PFSK-1 (cell line): ENCODE measurements at regions not wholly inside any gene's neighbourhood (a gene's known extent, or its start where the extent isn't known, plus 50 kb on each side); places are given as distances from the start of the nearest gene placed in this dataset.

Experiments used
- FOXP2 ChIP-seq: optimal IDR thresholded peaks from 2 replicates; pipeline ENCODE3; 2011; ENCODE audit warnings: borderline replicate concordance, control low read depth, inconsistent platforms; ENCODE audit not compliant: insufficient read depth; ENCODE audit errors: extremely low read length, extremely low read depth
- POLR2AphosphoS5 ChIP-seq: IDR thresholded peaks from 2 replicates; pipeline ENCODE4 v1.6.1; 2012; ENCODE audit warnings: low read depth, mild to moderate bottlenecking, control low read depth, low read length, moderate library complexity
- SIN3A ChIP-seq: IDR thresholded peaks from 2 replicates; pipeline ENCODE4 v1.6.1; 2012; ENCODE audit warnings: mild to moderate bottlenecking, low read length, moderate library complexity, borderline replicate concordance; ENCODE audit not compliant: insufficient read depth
- TAF1 ChIP-seq: IDR thresholded peaks from 2 replicates; pipeline ENCODE4 v1.6.1; 2012; ENCODE audit warnings: low read length, control low read depth, borderline replicate concordance; ENCODE audit not compliant: insufficient read depth
- TF ChIP-seq, protein P1 (sequence below), 2 experiments: IDR thresholded peaks; 2 replicates each; pipeline versions ENCODE4 v1.6.1 to v1.8.0; 2011 to 2012; ENCODE audit warnings: low read depth in 2 of 2, low read length in 2 of 2, control low read depth in 1 of 2, inconsistent platforms in 1 of 2, mild to moderate bottlenecking in 1 of 2, moderate library complexity in 1 of 2; ENCODE audit not compliant: insufficient read depth in 1 of 2

GRCh38 chr10:59068581-59069191, 107.8 kb upstream of the PHYHIPL start:
- TF ChIP-seq, protein P1, sequence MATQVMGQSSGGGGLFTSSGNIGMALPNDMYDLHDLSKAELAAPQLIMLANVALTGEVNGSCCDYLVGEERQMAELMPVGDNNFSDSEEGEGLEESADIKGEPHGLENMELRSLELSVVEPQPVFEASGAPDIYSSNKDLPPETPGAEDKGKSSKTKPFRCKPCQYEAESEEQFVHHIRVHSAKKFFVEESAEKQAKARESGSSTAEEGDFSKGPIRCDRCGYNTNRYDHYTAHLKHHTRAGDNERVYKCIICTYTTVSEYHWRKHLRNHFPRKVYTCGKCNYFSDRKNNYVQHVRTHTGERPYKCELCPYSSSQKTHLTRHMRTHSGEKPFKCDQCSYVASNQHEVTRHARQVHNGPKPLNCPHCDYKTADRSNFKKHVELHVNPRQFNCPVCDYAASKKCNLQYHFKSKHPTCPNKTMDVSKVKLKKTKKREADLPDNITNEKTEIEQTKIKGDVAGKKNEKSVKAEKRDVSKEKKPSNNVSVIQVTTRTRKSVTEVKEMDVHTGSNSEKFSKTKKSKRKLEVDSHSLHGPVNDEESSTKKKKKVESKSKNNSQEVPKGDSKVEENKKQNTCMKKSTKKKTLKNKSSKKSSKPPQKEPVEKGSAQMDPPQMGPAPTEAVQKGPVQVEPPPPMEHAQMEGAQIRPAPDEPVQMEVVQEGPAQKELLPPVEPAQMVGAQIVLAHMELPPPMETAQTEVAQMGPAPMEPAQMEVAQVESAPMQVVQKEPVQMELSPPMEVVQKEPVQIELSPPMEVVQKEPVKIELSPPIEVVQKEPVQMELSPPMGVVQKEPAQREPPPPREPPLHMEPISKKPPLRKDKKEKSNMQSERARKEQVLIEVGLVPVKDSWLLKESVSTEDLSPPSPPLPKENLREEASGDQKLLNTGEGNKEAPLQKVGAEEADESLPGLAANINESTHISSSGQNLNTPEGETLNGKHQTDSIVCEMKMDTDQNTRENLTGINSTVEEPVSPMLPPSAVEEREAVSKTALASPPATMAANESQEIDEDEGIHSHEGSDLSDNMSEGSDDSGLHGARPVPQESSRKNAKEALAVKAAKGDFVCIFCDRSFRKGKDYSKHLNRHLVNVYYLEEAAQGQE (IDR thresholded peaks at IDR 0.05; ENCODE audit: insufficient read depth in 1 of 2, low read depth in 2 of 2, low read length in 2 of 2): no peak
- TF ChIP-seq POLR2AphosphoS5 (no peak), FOXP2 (no peak), TAF1 (no peak)

DNA sequence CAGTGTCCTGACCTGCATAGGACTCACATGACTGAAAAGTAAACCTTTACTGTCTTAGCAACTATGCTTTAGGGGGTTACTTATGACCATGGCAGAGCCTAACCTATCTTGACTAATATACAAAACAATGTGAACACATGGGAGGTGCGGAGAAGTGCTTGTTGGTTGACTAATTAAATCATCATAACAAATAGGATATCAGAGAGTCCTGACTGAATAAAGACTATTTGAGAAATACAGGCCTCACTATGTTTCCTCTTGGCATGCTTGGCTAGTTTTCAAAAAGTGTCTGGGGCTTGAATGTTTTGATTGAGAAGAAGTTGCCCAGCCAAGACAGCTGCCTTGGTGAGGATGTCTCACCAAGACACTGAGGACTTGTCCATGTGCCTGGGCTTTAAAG, 104.4 kb upstream of the PHYHIPL start:
- TF ChIP-seq, protein P1 (IDR thresholded peaks at IDR 0.05; ENCODE audit: insufficient read depth in 1 of 2, low read depth in 2 of 2, low read length in 2 of 2): no peak
- TF ChIP-seq FOXP2 (no peak), POLR2AphosphoS5 (no peak), SIN3A (no peak), TAF1 (no peak)

DNA sequence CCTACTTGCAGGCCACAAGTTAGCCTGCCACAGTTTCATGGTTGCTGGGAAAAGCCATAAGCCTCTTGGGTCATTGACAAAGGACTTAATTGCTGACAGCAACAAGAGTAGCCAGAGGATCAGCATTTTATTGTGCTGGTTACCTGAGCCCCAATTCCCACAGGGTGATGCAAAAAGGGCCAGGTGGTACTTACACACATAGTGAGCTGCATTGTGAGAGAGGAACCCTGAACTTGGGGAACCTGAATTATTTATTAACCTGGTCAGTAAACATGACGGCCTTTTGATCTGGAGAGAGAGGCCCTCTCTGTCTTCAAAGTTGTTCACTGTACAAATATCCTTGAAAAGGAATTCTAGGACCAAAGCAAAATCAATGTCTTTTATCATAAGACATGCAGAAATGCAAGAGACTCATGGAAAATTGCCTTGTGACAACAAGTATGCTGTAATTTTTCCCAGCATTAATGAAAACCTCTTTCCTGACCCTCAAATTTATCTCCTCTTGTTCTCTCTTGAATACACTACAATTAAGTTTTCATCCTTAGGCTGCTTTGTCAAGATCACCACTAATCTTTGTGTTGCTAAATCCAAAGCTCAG, 102.9 kb upstream of the PHYHIPL start:
- TF ChIP-seq, protein P1 (IDR thresholded peaks at IDR 0.05; ENCODE audit: insufficient read depth in 1 of 2, low read depth in 2 of 2, low read length in 2 of 2): no peak
- TF ChIP-seq TAF1 (no peak), POLR2AphosphoS5 (no peak), SIN3A (no peak), FOXP2 (no peak)

DNA sequence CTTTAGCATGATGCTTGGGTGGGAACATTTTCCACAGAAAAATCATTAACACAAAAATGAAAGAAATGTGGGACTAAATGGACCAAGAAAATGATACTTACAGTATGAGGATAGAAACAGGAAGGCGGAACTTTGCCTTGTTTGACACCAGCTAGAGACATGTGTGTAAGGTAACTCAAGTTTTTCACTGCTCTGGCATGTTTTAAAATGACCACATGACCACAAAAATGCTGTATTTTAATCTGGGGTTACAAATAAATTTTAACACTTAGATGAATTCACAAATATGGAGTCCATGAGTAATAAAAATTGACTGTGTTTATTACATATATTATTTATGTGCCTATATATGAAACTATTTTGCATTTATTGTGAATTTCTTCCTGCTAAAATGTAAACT, 100.9 kb upstream of the PHYHIPL start:
- no peak for TF ChIP-seq TAF1
- TF ChIP-seq, protein P1 (IDR thresholded peaks at IDR 0.05; ENCODE audit: insufficient read depth in 1 of 2, low read depth in 2 of 2, low read length in 2 of 2): no peak
- TF ChIP-seq FOXP2: no peak
- no peak for TF ChIP-seq POLR2AphosphoS5
- no peak for TF ChIP-seq SIN3A
